H1 (cell line): ENCODE measurements at regions not wholly inside any gene's neighbourhood (a gene's known extent, or its start where the extent isn't known, plus 50 kb on each side); places are given as distances from the start of the nearest gene placed in this dataset.

Experiments
- GABPA ChIP-seq: IDR thresholded peaks from 2 replicates; pipeline ENCODE4 v1.6.1; 2011; ENCODE audit warnings: mild to moderate bottlenecking, low read length, moderate library complexity, borderline replicate concordance; ENCODE audit not compliant: insufficient read depth
- SAP30 ChIP-seq: fragments of 300-600 bp; sonication (generic); IDR thresholded peaks from 2 replicates; pipeline ENCODE4 v1.7.1; 2012; ENCODE audit warnings: low read length, moderate library complexity, mild to moderate bottlenecking, inconsistent platforms; ENCODE audit not compliant: insufficient read depth, insufficient replicate concordance

DNA sequence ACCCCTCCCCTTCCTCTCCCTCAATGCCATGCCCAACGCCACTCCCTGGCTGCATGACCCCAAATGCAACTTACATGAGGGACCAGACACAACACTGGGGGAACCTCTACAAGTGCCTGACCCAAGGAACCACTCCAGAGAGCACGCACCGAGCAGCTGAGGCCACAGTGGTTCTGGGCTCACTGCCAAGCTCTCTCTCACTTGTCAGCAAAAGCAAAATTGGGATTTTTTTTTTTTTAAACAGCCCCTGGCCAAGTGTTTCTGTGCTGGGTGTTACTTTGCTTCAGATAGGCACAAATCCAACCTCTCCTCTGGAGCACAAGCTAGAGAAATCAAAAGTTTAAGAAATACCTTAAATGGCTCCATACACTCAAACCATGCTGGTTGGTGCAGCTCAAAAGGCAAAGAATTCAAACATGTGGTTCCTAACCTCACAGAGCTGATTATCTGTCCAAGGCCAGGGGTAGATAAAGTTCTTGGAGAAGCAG lies 363.0 kb downstream of the SETD4 start (continued):
- no peak for TF ChIP-seq GABPA
- TF ChIP-seq SAP30: no peak
- TF ChIP-seq, all 59 proteins: peak for 0
